Caki2 (cell line): ENCODE measurements at regions not wholly inside any gene's neighbourhood (a gene's known extent, or its start where the extent isn't known, plus 50 kb on each side); places are given as distances from the start of the nearest gene placed in this dataset.

Experiments used
- DNase-seq: peaks from one replicate; pipeline ENCODE4 v3.0.0-alpha.2; 2015; ENCODE audit warnings: low read depth
- in situ Hi-C: cut with HindIII; loops from 2 replicates; pipeline ENCODE4 v1.10.0; 2016; ENCODE audit warnings: low sequenced_read_pairs, low pct_unique_long_range_greater_than_20kb, mixed read lengths

DNA sequence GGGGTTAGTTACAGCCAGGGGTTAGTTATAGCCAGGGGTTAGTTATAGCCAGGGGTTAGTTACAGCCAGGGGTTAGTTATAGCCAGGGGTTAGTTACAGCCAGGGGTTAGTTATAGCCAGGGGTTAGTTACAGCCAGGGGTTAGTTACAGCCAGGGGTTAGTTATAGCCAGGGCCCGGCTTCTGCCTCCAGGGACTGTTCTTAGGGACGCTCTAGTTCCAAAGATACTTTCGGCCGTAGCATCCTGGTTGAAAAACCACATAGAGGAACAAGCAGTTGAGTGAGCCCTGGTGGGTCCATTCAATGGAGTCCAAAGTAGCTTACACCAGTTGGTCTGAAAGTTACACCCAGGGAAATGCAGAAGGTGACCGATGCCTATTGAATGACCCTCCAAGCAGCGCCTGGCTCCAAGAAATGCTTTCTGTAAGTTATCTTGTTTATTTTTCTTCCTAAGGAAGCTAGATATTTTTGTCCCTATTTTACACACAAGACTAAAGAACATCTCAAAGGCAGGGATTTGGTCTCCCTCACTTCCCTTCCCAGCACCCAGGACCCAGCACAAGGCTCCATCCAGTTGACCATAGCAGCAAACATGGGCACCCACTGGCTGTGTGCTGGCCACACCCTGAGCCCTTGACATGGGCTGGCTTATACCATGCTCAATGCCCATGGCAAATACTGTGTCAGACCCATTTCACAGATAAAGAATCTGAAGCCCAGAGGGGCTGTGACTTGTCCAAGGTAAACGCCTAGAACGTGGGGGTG is 49.7 kb upstream of the SHISAL1 start:
- in situ Hi-C loops = no loop called here
- no peak for DNase-seq
